DMS53 (cell line): ENCODE measurements at regions not wholly inside any gene's neighbourhood (a gene's known extent, or its start where the extent isn't known, plus 50 kb on each side); places are given as distances from the start of the nearest gene placed in this dataset.

Experiments
- DNase-seq: peaks from one replicate; lab custom pipeline; 2025; lab: John Stamatoyannopoulos, UW

GRCh38 chr17:70804161-70804560 lies 634.8 kb downstream of the KCNJ2 start:
- DNase-seq = no peak

DNA sequence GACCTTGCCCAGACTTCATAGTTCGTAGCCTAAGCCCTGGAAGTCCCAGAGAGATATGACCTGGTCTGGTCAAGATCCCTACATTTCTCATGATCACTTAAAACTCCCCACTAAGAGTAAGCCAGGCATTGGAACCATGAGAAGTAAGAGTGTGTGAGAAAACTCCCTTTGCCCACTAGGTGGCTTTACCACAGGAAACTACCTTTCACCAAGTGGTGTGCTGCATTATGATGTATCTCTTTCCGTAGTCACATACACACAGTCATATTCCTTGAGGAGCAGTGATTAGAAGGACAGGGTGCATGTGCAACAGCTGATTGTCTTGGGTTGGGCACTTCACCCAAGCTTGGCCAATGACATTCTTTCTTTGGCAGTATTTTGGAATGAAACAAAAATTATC lies 639.3 kb downstream of the KCNJ2 start:
- DNase-seq = peak; percentile 71

DNA sequence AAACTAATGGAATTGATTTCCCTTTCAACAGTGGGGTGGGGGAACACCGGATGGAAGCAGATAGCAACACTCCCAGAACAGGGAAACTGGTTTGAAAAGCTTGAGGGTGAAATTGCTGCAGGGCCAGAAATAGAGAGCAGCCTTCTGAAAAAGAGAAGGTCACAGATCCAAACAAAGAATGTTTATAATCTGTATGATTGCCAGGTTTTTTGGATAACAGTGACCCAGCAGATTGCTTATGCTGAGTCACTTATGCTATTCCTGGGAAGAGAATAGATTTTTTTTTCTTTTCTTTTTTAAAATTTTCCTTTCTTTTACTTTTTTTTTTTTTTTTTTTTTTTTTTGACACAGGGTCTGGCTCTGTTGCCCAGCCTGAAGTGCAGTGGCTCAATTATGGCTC lies 641.3 kb downstream of the KCNJ2 start:
- DNase-seq = no peak

DNA sequence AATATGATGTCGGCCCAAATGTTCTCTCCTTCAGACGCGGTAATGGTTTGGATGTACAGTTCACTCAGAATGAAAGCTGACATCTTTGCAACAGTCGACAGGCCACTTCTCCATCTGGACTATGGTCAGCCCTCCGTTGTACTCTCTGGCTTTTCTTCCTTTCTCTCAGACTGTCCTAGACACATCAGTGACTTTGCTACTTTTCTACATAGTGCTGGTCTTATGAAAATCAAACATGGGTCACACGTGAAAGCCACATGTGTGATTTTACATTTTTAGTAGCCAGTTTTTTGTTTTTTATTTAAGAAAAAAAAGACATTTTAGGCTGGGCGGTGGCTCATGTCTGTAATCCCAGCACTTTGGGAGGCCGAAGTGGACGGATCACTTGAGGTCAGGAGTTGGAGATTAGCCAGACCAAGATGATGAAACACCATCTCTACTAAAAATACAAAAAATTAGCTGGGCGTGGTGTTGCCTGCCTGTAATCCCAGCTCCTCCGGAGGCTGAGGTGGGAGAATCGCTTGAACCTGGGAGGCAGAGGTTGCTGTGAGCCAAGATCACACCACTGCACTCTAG lies 644.1 kb downstream of the KCNJ2 start:
- no peak for DNase-seq

DNA sequence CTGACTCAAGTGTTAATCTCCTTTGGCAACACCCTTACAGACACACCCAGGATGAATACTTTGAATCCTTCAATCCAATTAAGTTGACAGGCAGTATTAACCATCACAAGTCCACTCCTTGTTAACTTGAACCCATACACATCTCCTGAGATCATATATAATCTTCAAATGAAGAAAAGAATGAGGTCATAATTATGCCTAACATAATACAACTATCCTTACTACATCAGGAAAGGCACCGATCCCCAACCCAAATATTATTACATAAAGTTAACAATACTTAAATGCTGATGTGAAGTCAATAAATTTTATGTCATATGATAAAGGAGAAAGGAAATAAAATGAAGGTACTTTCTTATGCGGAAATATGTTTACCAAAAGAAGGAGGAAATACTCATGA lies 649.9 kb downstream of the KCNJ2 start:
- DNase-seq = no peak

GRCh38 chr17:70820276-70820675 lies 650.9 kb downstream of the KCNJ2 start:
- no peak for DNase-seq

DNA sequence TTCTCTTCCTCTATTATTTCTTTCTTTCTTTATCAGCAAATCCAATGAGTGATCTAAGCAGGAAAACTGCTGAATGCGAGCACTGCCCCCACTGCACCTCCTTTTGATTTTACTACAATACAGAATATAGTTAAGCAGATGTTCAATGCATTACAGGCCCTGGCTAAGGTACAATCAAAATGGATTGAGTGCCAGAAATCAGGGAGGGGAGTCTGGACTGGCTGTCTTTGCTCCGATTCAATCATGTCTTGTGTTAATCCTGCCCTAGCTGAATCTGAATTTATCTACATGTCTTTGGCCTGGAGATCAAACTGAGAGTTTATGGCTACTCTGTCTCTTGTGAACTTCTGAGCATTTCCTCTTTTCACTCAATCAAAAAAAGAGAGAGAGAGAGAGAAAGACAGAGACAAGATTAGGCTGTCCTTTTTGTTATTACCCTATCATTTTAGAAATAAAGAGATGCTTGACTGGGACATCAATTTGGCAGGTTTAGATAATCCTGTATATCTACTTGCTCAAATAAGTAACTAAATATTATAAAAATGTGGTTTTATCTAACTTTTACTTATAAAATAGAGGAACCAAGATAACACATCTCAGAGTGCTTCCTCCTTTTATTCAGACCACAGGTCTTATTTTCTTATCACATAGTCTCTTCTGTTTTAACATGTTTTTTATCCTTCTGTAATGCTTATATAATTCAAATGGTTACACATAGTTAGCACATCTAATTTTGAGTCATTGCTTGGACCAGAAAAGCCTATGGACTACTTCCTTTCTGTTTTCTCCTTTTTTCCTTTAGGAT lies 656.2 kb downstream of the KCNJ2 start:
- no peak for DNase-seq

DNA sequence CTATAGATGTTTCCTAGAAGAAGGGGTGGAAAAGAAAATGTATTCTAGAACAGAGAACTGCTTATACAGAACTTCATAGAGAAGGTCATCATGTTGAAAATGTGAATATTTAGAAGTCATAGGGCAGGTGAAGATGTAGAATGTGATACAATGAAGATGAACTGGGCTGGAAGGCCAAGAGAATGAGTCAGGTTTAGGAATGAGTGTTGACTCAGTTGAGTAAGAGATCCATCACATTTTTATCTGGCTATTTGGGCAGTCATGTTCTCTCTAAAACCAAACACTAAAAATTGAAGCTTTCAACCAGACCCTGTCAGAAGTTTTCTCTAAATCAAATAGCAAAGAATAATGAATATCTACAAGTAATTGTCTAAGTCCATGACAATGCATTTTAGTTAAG lies 660.5 kb downstream of the KCNJ2 start:
- no peak for DNase-seq

DNA sequence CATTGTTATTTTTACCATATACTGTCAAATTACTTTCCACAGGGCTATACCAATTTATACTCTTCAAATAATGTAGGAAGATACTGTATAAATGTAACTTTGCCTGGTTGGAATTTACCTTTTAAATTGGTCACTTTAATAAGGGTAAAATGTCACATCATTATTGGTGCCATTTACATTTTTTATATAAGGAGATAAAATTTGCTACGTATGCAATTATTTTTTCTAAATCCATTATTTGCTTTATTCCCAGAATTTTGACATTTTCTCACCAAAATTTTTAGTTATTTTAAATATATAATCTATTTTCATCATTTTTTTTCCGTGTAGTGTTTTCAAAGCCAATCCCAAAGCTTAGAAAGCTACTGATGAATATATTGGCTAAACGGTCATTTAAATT lies 664.7 kb downstream of the KCNJ2 start:
- no peak for DNase-seq

DNA sequence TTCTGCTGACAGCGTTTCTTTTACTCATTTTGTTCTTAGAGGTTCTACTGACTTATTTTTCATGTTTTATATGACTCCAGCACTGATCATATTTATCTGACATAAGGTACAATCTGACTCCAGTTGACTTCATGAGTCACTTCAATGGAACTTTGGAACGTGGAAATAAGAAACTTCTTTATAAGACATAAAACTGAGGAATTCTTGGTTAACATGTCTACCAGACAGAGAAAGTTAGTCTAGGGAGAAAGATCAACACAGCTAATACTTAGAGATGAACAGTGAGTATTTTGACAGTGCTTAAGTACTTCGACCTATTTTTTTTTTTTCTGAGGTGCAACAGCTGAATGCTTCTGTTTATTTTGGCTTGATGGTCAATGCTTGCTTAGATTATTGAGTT lies 679.5 kb downstream of the KCNJ2 start:
- peak; percentile 22 for DNase-seq

DNA sequence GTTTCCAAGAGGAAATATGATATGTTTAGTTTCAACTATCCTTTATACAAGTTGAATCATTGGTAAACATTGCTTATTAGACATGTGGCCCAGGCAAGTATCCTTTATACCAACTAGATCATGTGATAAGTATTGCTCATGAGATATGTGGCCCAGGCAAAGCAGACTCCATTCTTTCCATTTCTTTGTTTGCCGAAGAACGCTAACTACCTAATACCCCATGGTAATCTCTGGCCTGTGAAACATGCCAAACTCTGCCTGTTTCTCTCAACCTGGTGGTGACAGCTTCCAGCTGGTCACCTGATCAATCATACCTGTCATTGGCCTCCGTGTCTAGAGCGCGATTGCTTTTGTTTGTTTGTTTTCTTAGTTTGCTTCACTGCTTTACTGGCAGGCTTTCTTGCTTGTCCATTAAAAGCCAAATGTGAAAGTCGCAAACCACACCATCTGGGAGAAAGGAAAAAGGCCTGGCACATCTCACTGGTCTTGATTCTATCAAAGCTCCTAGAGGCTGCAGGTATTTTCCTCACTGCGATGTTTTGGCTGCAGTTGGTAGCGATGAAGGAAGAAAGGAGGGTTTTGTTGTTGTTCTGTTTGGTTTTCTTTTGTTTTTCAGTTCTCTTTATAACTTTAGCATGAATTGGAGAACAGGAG lies 686.2 kb downstream of the KCNJ2 start:
- DNase-seq = peak; percentile 91

- DNase-seq = no peak
These were observed 688.0 kb downstream of the KCNJ2 start for GRCh38 chr17:70857351-70857750.

GRCh38 chr17:70859829-70860228 lies 690.5 kb downstream of the KCNJ2 start:
- DNase-seq = no peak

DNA sequence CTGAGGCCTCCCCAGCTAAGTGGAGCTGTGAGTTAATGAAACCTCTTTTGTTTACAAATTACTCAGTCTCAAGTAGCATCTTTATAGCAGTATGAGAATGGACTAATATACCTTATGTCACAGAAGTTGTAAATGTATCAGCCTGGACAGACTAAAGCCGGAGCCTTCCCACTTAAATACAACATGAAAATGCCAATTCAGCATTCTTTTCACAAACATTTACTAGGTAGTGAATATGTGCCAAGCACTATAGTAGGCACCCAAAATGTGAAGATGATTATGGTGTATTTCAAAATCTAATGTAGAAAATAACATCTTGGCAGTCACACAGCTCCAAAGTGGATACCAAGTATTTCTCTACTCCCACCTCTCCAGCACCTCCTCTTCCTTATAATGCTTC lies 693.0 kb downstream of the KCNJ2 start:
- no peak for DNase-seq

DNA sequence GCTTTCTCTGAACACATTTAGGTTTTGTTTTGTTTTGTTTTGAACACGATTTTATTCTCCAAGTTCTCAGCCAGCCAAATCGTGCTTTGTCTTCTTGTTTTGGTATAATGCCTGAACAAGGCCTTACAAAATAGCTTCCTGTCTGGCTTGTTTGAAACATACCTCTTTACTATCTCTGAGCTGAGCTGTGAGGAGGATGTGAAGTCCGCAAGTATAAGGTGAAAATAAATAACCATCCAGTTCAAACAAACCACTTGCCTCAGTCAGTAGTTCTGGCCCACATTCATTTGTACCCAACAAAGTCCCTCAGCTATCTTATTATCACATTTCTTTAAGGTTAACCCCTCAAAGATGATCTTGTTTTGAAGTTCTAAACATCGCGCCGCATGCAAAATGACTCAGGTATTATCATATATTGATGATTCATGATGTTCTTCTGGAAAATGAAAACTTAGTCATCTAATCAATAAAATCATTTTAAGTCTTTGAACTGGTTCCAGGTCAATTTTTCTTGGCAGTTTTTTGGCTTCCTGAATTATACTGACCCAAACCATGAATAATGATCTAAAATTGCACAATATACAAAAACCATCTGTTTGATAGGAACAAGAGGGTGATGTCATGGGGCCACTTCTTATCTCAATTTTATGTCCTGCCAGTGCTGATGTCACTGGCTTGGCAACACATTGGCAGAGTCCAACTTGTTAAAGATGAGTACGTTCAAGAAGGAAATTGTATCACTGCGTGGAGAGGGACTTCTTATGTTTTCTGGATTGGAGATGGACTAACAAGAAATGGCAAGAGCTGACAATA lies 694.3 kb downstream of the KCNJ2 start:
- peak; percentile 21 for DNase-seq

- DNase-seq = no peak
These were observed 696.9 kb downstream of the KCNJ2 start for GRCh38 chr17:70865993-70866804.

DNA sequence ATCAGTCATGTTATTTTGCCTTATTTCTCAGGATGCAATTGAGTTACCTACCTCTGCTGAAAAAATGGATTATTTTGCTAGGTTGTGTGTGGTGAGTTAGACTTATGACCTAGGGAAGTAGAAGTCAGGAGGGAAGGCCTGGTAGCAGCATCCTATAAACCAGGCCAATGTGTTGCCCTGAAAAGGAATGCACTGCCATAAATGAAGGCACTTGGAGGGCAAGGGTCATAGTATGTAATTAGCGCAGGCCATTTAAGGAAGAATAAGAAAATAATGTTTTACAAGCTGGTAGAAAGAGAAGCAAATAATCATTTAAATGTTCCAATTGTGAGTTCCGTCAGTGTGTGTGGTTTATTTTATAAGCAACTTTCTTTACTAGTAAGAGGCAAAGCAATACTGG lies 698.8 kb downstream of the KCNJ2 start:
- DNase-seq = no peak

GRCh38 chr17:70869402-70870085 lies 700.2 kb downstream of the KCNJ2 start:
- DNase-seq = no peak

DNA sequence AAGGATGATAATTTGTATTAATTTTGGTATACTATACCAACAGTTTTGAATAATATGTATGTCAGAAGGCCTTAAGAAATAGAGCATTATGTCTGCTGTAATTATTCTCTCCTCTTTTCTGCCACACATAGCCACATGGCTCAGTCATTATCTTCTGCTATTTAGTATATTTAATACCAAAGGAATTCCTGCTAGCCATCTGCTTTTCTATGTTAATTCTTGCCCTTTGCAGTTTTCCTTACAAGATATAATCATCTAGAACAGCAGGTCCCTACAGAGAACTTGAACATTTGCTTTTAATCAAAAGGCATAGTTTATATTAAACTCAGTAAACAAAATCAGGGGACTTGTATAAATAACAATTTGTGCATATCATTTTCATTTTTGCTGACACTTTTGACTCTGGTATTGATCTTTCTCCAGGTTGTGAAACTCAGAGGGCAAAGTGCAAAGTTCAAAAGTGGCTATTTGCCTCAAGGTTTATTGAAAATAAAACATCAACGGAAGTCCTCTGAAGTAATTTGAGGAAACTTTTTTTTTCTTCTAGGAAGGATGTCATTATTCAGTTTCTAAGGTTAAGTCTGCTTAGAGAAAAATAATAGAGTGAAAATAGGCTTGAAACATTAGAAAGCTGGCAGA lies 702.0 kb downstream of the KCNJ2 start:
- DNase-seq = no peak

DNA sequence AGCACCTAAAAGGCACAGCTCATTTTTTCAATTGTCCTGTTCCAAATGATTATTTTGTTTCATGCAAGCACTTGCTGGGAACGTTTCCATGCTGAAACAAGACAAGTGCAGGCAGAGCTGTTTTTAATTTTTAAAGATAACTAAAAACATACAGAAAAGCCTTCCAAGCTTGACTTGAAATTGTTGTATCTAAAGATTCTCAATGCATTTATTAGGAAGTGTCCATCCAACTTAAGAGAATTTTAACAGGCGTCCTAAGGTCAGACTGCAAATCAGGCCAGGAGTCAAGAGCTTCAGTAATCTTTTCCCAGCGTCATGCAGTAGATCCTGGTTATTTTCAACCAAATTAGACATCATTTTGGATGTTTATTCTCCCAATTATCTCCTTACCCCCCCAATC lies 702.8 kb downstream of the KCNJ2 start:
- no peak for DNase-seq
